Caco-2 (cell line): ENCODE measurements at regions not wholly inside any gene's neighbourhood (a gene's known extent, or its start where the extent isn't known, plus 50 kb on each side); places are given as distances from the start of the nearest gene placed in this dataset.

Source experiments
- BruUV-seq: library from RNA; stranded (reverse); fragments of 400-500 nt; replicated peaks from 2 replicates; lab custom pipeline; 2021; lab: Mats Ljungman, UMichigan
- CTCF ChIA-PET: fragments of 300-600 bp; sonication (Branson Sonifier 250); formaldehyde crosslinking; loops from one replicate; lab custom pipeline; 2022; ENCODE audit warnings: antibody characterized with exemption; lab: Charles Lee
- POLR2A ChIA-PET: fragments of 300-600 bp; sonication (Branson Sonifier 250); formaldehyde crosslinking; loops from one replicate; lab custom pipeline; 2022; ENCODE audit warnings: antibody characterized with exemption; lab: Charles Lee
- DNase-seq, 2 experiments: peaks; one replicate each; pipeline versions ENCODE4 v3.0.0 to v3.0.0-alpha.2; 2020 to 2022
- H3K27me3 ChIP-seq: replicated peaks from 2 replicates; pipeline ENCODE4 v1.6.0; 2011; ENCODE audit warnings: low read length; ENCODE audit not compliant: control insufficient read depth, insufficient read depth
- H3K36me3 ChIP-seq: 2 replicates; pipeline ENCODE4 v1.5.1; 2011; ENCODE audit warnings: low read length; ENCODE audit not compliant: control insufficient read depth, insufficient read depth
- H3K4me1 ChIP-seq: fragments of 250-450 bp; sonication (Bioruptor Pico); 2 replicates; pipeline ENCODE4 v1.5.1; 2020; ENCODE audit warnings: mild to moderate bottlenecking
- H3K4me3 ChIP-seq: 2 replicates; pipeline ENCODE4 v1.5.1; 2011; ENCODE audit warnings: low read depth, mild to moderate bottlenecking, control low read depth, low read length
- H3K9me3 ChIP-seq: fragments of 250-450 bp; sonication (Bioruptor Pico); 2 replicates; pipeline ENCODE4 v1.5.1; 2020; ENCODE audit warnings: mild to moderate bottlenecking, moderate library complexity
- H3K27ac Mint-ChIP-seq: one replicate; pipeline ENCODE4 v1.8.0; 2022; ENCODE audit warnings: mixed read lengths; ENCODE audit not compliant: unreplicated experiment
- H3K27me3 Mint-ChIP-seq: one replicate; pipeline ENCODE4 v1.8.0; 2022; ENCODE audit warnings: mixed read lengths; ENCODE audit not compliant: insufficient read depth, unreplicated experiment
- H3K36me3 Mint-ChIP-seq: one replicate; pipeline ENCODE4 v1.8.0; 2022; ENCODE audit warnings: mild to moderate bottlenecking, mixed read lengths; ENCODE audit not compliant: insufficient read depth, unreplicated experiment
- H3K4me1 Mint-ChIP-seq: one replicate; pipeline ENCODE4 v1.8.0; 2022; ENCODE audit warnings: low read depth, mixed read lengths; ENCODE audit not compliant: unreplicated experiment
- H3K4me3 Mint-ChIP-seq: one replicate; pipeline ENCODE4 v1.8.0; 2022; ENCODE audit warnings: mild to moderate bottlenecking, moderate library complexity, mixed read lengths; ENCODE audit not compliant: unreplicated experiment
- H3K9me3 Mint-ChIP-seq: one replicate; pipeline ENCODE4 v1.8.0; 2022; ENCODE audit warnings: mixed read lengths; ENCODE audit not compliant: unreplicated experiment
- intact Hi-C: fragments of 100-400 bp; cut with micrococcal nuclease; formaldehyde crosslinking; loops from one replicate; pipeline ENCODE4 v1.10.0; 2022; ENCODE audit not compliant: unreplicated experiment
- TF ChIP-seq, protein P1 (sequence below), 2 experiments: fragments of 200-600 bp in 1 of 2; IDR thresholded peaks; 1 replicate in 1 of 2; 2 replicates in 1 of 2; pipeline versions ENCODE4 v1.5.1 to v1.8.0; 2011 to 2022; ENCODE audit warnings: antibody characterized with exemption in 1 of 2, control low read depth in 1 of 2, inconsistent platforms in 1 of 2, low read depth in 1 of 2, low read length in 1 of 2, mild to moderate bottlenecking in 1 of 2, moderate library complexity in 1 of 2; ENCODE audit not compliant: insufficient read depth in 1 of 2, severe bottlenecking in 1 of 2, unreplicated experiment in 1 of 2

DNA sequence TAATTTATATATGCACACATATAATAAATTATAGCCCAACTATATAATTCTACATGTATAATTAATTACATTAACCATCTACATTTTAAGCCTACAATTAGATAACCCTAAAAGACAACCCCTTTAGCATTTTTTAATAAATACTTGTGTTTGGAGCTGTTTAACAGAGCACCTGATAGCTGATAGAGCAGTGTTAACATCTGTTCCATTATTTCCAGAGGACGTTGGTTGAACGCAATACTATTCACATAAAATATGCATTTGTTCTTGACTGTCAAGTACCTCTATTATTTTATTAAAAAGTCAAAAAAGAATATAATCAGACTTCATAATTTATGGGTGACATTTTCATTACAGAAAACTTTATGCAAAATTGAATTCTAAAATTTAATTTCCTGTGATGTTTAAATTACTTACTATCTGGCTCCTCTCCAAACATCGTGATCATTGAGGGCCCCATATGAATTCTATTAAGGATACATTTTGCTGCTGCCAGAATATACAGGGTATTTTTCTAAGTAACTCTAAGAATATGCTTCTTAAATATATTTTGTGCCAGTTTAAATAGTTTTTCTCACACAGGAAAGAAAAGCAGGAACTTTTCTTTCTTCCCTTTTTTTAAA, 234.3 kb downstream of the SHOX2 start:
- Mint-ChIP-seq H3K4me3 (no peak overlapping the region), H3K4me1 (no peaks in the 10 kb centered on the region), H3K36me3 (no peaks in the 10 kb centered on the region), H3K27me3 (no peaks in the 10 kb centered on the region), H3K27ac (no peak overlapping the region), H3K9me3 (no peaks in the 10 kb centered on the region)
- H3K4me1 ChIP-seq: no peaks in the 10 kb centered on the region
- BruUV-seq: no TSS peak
- intact Hi-C loops: no loop called here
- TF ChIP-seq, protein P1, sequence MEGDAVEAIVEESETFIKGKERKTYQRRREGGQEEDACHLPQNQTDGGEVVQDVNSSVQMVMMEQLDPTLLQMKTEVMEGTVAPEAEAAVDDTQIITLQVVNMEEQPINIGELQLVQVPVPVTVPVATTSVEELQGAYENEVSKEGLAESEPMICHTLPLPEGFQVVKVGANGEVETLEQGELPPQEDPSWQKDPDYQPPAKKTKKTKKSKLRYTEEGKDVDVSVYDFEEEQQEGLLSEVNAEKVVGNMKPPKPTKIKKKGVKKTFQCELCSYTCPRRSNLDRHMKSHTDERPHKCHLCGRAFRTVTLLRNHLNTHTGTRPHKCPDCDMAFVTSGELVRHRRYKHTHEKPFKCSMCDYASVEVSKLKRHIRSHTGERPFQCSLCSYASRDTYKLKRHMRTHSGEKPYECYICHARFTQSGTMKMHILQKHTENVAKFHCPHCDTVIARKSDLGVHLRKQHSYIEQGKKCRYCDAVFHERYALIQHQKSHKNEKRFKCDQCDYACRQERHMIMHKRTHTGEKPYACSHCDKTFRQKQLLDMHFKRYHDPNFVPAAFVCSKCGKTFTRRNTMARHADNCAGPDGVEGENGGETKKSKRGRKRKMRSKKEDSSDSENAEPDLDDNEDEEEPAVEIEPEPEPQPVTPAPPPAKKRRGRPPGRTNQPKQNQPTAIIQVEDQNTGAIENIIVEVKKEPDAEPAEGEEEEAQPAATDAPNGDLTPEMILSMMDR (IDR thresholded peaks at IDR 0.05; ENCODE audit: insufficient read depth in 1 of 2, low read depth in 1 of 2, low read length in 1 of 2, severe bottlenecking in 1 of 2, unreplicated experiment in 1 of 2): no peak
- ChIA-PET CTCF (no interaction called here), POLR2A (no interaction called here)
- H3K4me3 ChIP-seq: no peak overlapping the region
- no peaks in the 10 kb centered on the region for H3K27me3 ChIP-seq
- no peak for DNase-seq
- no peaks in the 10 kb centered on the region for H3K36me3 ChIP-seq
- H3K9me3 ChIP-seq: no peaks in the 10 kb centered on the region

- no peak overlapping the region for H3K27ac Mint-ChIP-seq
- DNase-seq: no peak
- TF ChIP-seq, protein P1 (IDR thresholded peaks at IDR 0.05; ENCODE audit: insufficient read depth in 1 of 2, low read depth in 1 of 2, low read length in 1 of 2, severe bottlenecking in 1 of 2, unreplicated experiment in 1 of 2): no peak
- Histone ChIP-seq H3K4me1 (no peaks in the 10 kb centered on the region), H3K4me3 (no peak overlapping the region), H3K27me3 (no peaks in the 10 kb centered on the region), H3K36me3 (no peaks in the 10 kb centered on the region), H3K9me3 (no peaks in the 10 kb centered on the region)
- H3K4me1 Mint-ChIP-seq: no peaks in the 10 kb centered on the region
- no peak overlapping the region for H3K4me3 Mint-ChIP-seq
- intact Hi-C loops: no loop called here
- ChIA-PET CTCF (no interaction called here), POLR2A (no interaction called here)
- H3K36me3 Mint-ChIP-seq: no peaks in the 10 kb centered on the region
- BruUV-seq: no TSS peak
- H3K27me3 Mint-ChIP-seq: no peaks in the 10 kb centered on the region
- H3K9me3 Mint-ChIP-seq: no peaks in the 10 kb centered on the region
Observed at GRCh38 chr3:157871248-157871647, 235.0 kb downstream of the SHOX2 start.

DNA sequence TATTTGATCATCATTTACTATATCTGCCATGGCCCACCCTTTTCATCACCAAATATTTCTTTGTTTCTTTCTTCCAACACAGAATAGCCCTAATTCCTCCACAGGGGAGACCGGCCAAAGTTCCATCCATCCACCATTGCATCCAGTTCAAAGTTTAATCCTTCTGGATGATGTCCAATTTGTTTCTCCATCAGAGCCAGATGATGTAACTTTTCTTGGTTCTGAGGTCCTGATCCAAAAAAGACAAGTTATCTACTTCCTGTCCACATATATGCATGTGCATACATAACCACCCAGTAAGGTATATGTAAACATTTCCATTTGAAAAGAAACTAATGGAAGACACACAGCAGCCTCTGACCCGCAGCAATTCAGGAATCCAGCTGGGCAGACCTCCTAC, 237.3 kb downstream of the SHOX2 start:
- Histone ChIP-seq H3K36me3 (no peaks in the 10 kb centered on the region), H3K9me3 (no peaks in the 10 kb centered on the region), H3K27me3 (no peaks in the 10 kb centered on the region), H3K4me1 (no peaks in the 10 kb centered on the region), H3K4me3 (no peak overlapping the region)
- Mint-ChIP-seq H3K9me3 (no peaks in the 10 kb centered on the region), H3K4me3 (no peak overlapping the region), H3K27ac (no peak overlapping the region), H3K27me3 (no peaks in the 10 kb centered on the region), H3K4me1 (no peaks in the 10 kb centered on the region), H3K36me3 (no peaks in the 10 kb centered on the region)
- no peak for DNase-seq
- BruUV-seq: no TSS peak
- ChIA-PET CTCF (no interaction called here), POLR2A (no interaction called here)
- TF ChIP-seq, protein P1 (IDR thresholded peaks at IDR 0.05; ENCODE audit: insufficient read depth in 1 of 2, low read depth in 1 of 2, low read length in 1 of 2, severe bottlenecking in 1 of 2, unreplicated experiment in 1 of 2): no peak
- intact Hi-C loops: loop anchor here (10.0 kb wide), 1 partner anchor 666 kb away; no protein-coding TSS in a partner anchor
